Activated naive CD8-positive, alpha-beta T cell treated with anti-CD3 and anti-CD28 coated beads for 36 hours (primary cell): ENCODE measurements at regions not wholly inside any gene's neighbourhood (a gene's known extent, or its start where the extent isn't known, plus 50 kb on each side); places are given as distances from the start of the nearest gene placed in this dataset.

Experiments
- DNase-seq: peaks from one replicate; pipeline ENCODE4 v3.0.0; 2021
- H3K27ac Mint-ChIP-seq: one replicate; pipeline ENCODE4 v1.8.0; 2022; ENCODE audit warnings: mild to moderate bottlenecking, moderate library complexity, mixed read lengths
- H3K27me3 Mint-ChIP-seq: one replicate; pipeline ENCODE4 v1.8.0; 2022; ENCODE audit warnings: mild to moderate bottlenecking, mixed read lengths
- H3K36me3 Mint-ChIP-seq: one replicate; pipeline ENCODE4 v1.8.0; 2021; ENCODE audit warnings: mild to moderate bottlenecking, mixed read lengths
- H3K4me1 Mint-ChIP-seq: one replicate; pipeline ENCODE4 v1.8.0; 2021; ENCODE audit warnings: mixed read lengths
- H3K4me3 Mint-ChIP-seq: one replicate; pipeline ENCODE4 v1.8.0; 2022; ENCODE audit warnings: mild to moderate bottlenecking, moderate library complexity, mixed read lengths
- H3K9me3 Mint-ChIP-seq: one replicate; pipeline ENCODE4 v1.8.0; 2022; ENCODE audit warnings: mixed read lengths

- Mint-ChIP-seq H3K36me3 (no peaks in the 10 kb centered on the region), H3K27ac (no peak overlapping the region), H3K4me1 (no peaks in the 10 kb centered on the region), H3K9me3 (no peaks in the 10 kb centered on the region), H3K27me3 (no peaks in the 10 kb centered on the region), H3K4me3 (no peak overlapping the region)
- DNase-seq: no peak
These were observed 1276.4 kb downstream of the SLC16A7 start for GRCh38 chr12:60872219-60872618.

- Mint-ChIP-seq H3K27me3 (no peaks in the 10 kb centered on the region), H3K4me1 (no peaks in the 10 kb centered on the region), H3K27ac (no peak overlapping the region), H3K36me3 (no peaks in the 10 kb centered on the region), H3K9me3 (no peaks in the 10 kb centered on the region), H3K4me3 (no peak overlapping the region)
- no peak for DNase-seq
These were observed 1277.3 kb downstream of the SLC16A7 start for GRCh38 chr12:60872850-60873713.

- Mint-ChIP-seq H3K4me3 (no peak overlapping the region), H3K27me3 (no peaks in the 10 kb centered on the region), H3K36me3 (no peaks in the 10 kb centered on the region)
These were observed 1278.3 kb downstream of the SLC16A7 start for GRCh38 chr12:60874091-60874490.

GRCh38 chr12:60920841-60921495, 1325.1 kb downstream of the SLC16A7 start:
- H3K27me3 Mint-ChIP-seq: no peaks in the 10 kb centered on the region
- no peaks in the 10 kb centered on the region for H3K36me3 Mint-ChIP-seq
- H3K9me3 Mint-ChIP-seq: peaks cover 2% of the 10 kb centered on the region
- no peaks in the 10 kb centered on the region for H3K4me1 Mint-ChIP-seq
- no peak overlapping the region for H3K4me3 Mint-ChIP-seq
- no peak overlapping the region for H3K27ac Mint-ChIP-seq
- no peak for DNase-seq

More at GRCh38 chr12:60874091-60874490, 1278.3 kb downstream of the SLC16A7 start:
- DNase-seq: no peak
- no peaks in the 10 kb centered on the region for H3K4me1 Mint-ChIP-seq
- H3K9me3 Mint-ChIP-seq: no peaks in the 10 kb centered on the region
- no peak overlapping the region for H3K27ac Mint-ChIP-seq

- H3K9me3 Mint-ChIP-seq: peaks cover 2% of the 10 kb centered on the region
- no peaks in the 10 kb centered on the region for H3K4me1 Mint-ChIP-seq
- H3K36me3 Mint-ChIP-seq: no peaks in the 10 kb centered on the region
- no peak for DNase-seq
- H3K27ac Mint-ChIP-seq: no peak overlapping the region
- no peak overlapping the region for H3K4me3 Mint-ChIP-seq
- H3K27me3 Mint-ChIP-seq: no peaks in the 10 kb centered on the region
These were observed 1325.7 kb downstream of the SLC16A7 start for GRCh38 chr12:60921541-60921940.

GRCh38 chr12:60926256-60926655, 1330.4 kb downstream of the SLC16A7 start:
- no peak overlapping the region for H3K27ac Mint-ChIP-seq
- H3K4me1 Mint-ChIP-seq: no peaks in the 10 kb centered on the region
- no peaks in the 10 kb centered on the region for H3K36me3 Mint-ChIP-seq
- H3K4me3 Mint-ChIP-seq: no peak overlapping the region
- peaks cover 3% of the 10 kb centered on the region for H3K9me3 Mint-ChIP-seq
- DNase-seq: no peak
- no peaks in the 10 kb centered on the region for H3K27me3 Mint-ChIP-seq

GRCh38 chr12:60930151-60930550, 1330.1 kb upstream of the USP15 start:
- Mint-ChIP-seq H3K4me3 (no peak overlapping the region), H3K27ac (no peak overlapping the region), H3K4me1 (no peaks in the 10 kb centered on the region), H3K36me3 (no peaks in the 10 kb centered on the region), H3K9me3 (peaks cover 8% of the 10 kb centered on the region), H3K27me3 (no peaks in the 10 kb centered on the region)
- no peak for DNase-seq

GRCh38 chr12:60935981-60936761, 1324.0 kb upstream of the USP15 start:
- Mint-ChIP-seq H3K9me3 (peaks cover 17% of the 10 kb centered on the region), H3K4me3 (no peak overlapping the region), H3K4me1 (no peaks in the 10 kb centered on the region), H3K27ac (no peak overlapping the region), H3K27me3 (no peaks in the 10 kb centered on the region), H3K36me3 (no peaks in the 10 kb centered on the region)
- DNase-seq: no peak

GRCh38 chr12:60947533-60947932, 1312.7 kb upstream of the USP15 start:
- Mint-ChIP-seq H3K9me3 (peaks cover 5% of the 10 kb centered on the region), H3K27me3 (no peaks in the 10 kb centered on the region), H3K4me3 (no peak overlapping the region), H3K4me1 (no peaks in the 10 kb centered on the region), H3K27ac (no peak overlapping the region), H3K36me3 (no peaks in the 10 kb centered on the region)
- no peak for DNase-seq

GRCh38 chr12:60967128-60967527, 1293.1 kb upstream of the USP15 start:
- no peaks in the 10 kb centered on the region for H3K4me1 Mint-ChIP-seq
- H3K4me3 Mint-ChIP-seq: no peak overlapping the region
- no peak overlapping the region for H3K27ac Mint-ChIP-seq
- H3K36me3 Mint-ChIP-seq: no peaks in the 10 kb centered on the region
- no peaks in the 10 kb centered on the region for H3K27me3 Mint-ChIP-seq
- no peaks in the 10 kb centered on the region for H3K9me3 Mint-ChIP-seq
- no peak for DNase-seq

GRCh38 chr12:60977966-60978365, 1282.2 kb upstream of the USP15 start:
- H3K4me3 Mint-ChIP-seq: no peak overlapping the region

GRCh38 chr12:60980558-60980957, 1279.6 kb upstream of the USP15 start:
- H3K4me1 Mint-ChIP-seq: no peaks in the 10 kb centered on the region
- DNase-seq: no peak
- no peak overlapping the region for H3K27ac Mint-ChIP-seq
- no peaks in the 10 kb centered on the region for H3K36me3 Mint-ChIP-seq
- no peak overlapping the region for H3K4me3 Mint-ChIP-seq
- H3K9me3 Mint-ChIP-seq: peaks cover 5% of the 10 kb centered on the region
- H3K27me3 Mint-ChIP-seq: no peaks in the 10 kb centered on the region

More at GRCh38 chr12:60977966-60978365, 1282.2 kb upstream of the USP15 start:
- Mint-ChIP-seq H3K9me3 (peaks cover 3% of the 10 kb centered on the region), H3K4me1 (no peaks in the 10 kb centered on the region), H3K36me3 (no peaks in the 10 kb centered on the region), H3K27me3 (no peaks in the 10 kb centered on the region), H3K27ac (no peak overlapping the region)
- no peak for DNase-seq

GRCh38 chr12:60981473-60981872, 1278.7 kb upstream of the USP15 start:
- no peaks in the 10 kb centered on the region for H3K4me1 Mint-ChIP-seq
- no peak overlapping the region for H3K27ac Mint-ChIP-seq
- H3K9me3 Mint-ChIP-seq: peaks cover 6% of the 10 kb centered on the region
- DNase-seq: no peak
- H3K27me3 Mint-ChIP-seq: no peaks in the 10 kb centered on the region
- no peaks in the 10 kb centered on the region for H3K36me3 Mint-ChIP-seq
- no peak overlapping the region for H3K4me3 Mint-ChIP-seq

GRCh38 chr12:60992087-60992486, 1268.1 kb upstream of the USP15 start:
- DNase-seq: no peak
- H3K4me3 Mint-ChIP-seq: no peak overlapping the region
- H3K27me3 Mint-ChIP-seq: no peaks in the 10 kb centered on the region
- no peaks in the 10 kb centered on the region for H3K36me3 Mint-ChIP-seq
- H3K27ac Mint-ChIP-seq: no peak overlapping the region
- H3K9me3 Mint-ChIP-seq: no peaks in the 10 kb centered on the region
- no peaks in the 10 kb centered on the region for H3K4me1 Mint-ChIP-seq

GRCh38 chr12:60995256-60995825, 1264.9 kb upstream of the USP15 start:
- Mint-ChIP-seq H3K36me3 (no peaks in the 10 kb centered on the region), H3K27ac (no peak overlapping the region), H3K4me3 (no peak overlapping the region), H3K9me3 (peaks cover 2% of the 10 kb centered on the region), H3K27me3 (no peaks in the 10 kb centered on the region), H3K4me1 (no peaks in the 10 kb centered on the region)
- DNase-seq: no peak
